Lower leg skin (tissue), 4 donors: ENCODE measurements at regions not wholly inside any gene's neighbourhood (a gene's known extent, or its start where the extent isn't known, plus 50 kb on each side); places are given as distances from the start of the nearest gene placed in this dataset.

Experiments
- DNase-seq, 2 donors: peaks; one replicate each; pipeline ENCODE4 v3.0.0-alpha.2; 2019; ENCODE audit warnings: low spot score in 2 of 2
- H3K4me3 ChIP-seq: fragments of 200-600 bp; sonication (generic); 2 replicates; pipeline ENCODE4 v1.5.1; 2017; ENCODE audit warnings: mild to moderate bottlenecking, low read depth; ENCODE audit not compliant: poor library complexity, severe bottlenecking
- POLR2A ChIP-seq, 2 donors: fragments of 450-650 bp; IDR thresholded peaks; one replicate each; pipeline ENCODE4 v1.6.1; 2016 to 2017; ENCODE audit warnings: antibody characterized with exemption in 2 of 2, mild to moderate bottlenecking in 1 of 2, moderate library complexity in 1 of 2
- WGBS, 2 donors: methylation state at CpG; one replicate each; pipeline ENCODE4 v1.1.5; 2018; 5-methylcytosine and 5-hydroxymethylcytosine counted together
- intact Hi-C: fragments of 100-400 bp; cut with DNase I; formaldehyde crosslinking; loops from one replicate; pipeline ENCODE4 v1.15.0; 2023; ENCODE audit warnings: low total_unique reads
- TF ChIP-seq, protein P1 (sequence below), 3 donors: fragments of 450-650 bp; IDR thresholded peaks; one replicate each; pipeline ENCODE4 v1.5.1; 2016; ENCODE audit warnings: antibody characterized with exemption in 3 of 3, mild to moderate bottlenecking in 3 of 3, moderate library complexity in 2 of 3

DNA sequence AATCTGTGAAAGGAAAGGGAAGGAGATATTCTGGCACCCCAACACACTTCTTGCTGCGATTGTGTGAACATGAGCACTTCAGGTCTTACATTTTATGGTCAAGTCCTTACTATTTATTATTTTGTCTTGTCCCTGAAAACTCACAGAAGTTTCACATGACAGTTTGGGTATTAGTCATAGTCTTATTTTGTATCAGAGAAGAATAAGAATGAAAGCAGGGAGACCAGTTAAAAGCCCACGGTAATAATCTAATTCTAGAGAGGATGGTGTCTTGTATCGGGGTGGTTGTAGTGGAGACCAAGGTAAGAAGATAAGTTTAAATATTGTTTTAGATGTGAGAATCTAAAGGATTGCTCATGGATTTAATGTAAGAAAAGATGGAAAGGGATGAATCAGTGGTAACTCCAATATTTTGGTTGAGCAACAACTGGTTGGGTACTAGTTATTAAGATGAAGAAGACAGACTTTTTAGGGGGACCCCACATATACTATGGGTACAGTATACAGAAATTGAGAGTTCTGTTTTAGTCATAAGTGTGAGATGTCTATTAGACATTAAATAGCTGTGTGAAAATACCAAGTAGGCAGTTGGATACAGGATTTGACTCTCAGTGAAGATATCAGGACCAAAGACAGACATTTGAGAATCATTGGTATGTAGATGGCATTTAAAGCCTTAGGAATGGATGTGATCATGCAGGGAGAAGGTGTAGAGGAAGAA, 227.6 kb downstream of the MFSD1 start:
- no peak overlapping the region for H3K4me3 ChIP-seq
- no peak for DNase-seq
- no peak for TF ChIP-seq POLR2A (IDR thresholded peaks at IDR 0.05)
- TF ChIP-seq, protein P1, sequence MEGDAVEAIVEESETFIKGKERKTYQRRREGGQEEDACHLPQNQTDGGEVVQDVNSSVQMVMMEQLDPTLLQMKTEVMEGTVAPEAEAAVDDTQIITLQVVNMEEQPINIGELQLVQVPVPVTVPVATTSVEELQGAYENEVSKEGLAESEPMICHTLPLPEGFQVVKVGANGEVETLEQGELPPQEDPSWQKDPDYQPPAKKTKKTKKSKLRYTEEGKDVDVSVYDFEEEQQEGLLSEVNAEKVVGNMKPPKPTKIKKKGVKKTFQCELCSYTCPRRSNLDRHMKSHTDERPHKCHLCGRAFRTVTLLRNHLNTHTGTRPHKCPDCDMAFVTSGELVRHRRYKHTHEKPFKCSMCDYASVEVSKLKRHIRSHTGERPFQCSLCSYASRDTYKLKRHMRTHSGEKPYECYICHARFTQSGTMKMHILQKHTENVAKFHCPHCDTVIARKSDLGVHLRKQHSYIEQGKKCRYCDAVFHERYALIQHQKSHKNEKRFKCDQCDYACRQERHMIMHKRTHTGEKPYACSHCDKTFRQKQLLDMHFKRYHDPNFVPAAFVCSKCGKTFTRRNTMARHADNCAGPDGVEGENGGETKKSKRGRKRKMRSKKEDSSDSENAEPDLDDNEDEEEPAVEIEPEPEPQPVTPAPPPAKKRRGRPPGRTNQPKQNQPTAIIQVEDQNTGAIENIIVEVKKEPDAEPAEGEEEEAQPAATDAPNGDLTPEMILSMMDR (IDR thresholded peaks at IDR 0.05) = no peak
- 85 to 86% methylated on average over 3 of the region's 3 CpGs for WGBS, 2 donors
- intact Hi-C loops = no loop called here

DNA sequence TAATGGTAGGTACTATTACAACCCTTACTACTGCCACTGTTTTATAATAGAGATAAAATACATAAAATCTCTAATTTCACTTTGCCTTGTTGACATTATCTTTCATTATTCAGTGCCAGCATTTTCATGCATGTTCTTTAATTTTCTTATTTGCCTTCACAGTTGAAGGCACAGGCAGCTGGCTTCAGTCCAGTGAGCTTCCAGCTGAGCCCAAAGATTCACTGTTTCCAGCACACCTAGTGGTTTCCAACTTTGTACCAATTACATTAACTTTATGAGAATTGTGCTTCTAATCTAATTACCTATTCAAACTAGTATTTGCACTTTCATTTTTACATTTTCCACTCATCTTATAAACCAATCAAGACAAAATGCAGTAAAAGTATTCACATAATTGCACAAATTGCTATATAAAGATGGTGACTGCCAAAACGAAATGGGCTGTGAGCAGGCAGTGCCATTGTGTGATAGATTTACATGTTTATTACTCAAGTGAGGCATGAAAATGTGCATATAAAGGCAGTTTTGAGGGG, 228.3 kb downstream of the MFSD1 start:
- no peak for TF ChIP-seq POLR2A (IDR thresholded peaks at IDR 0.05)
- TF ChIP-seq, protein P1 (IDR thresholded peaks at IDR 0.05) = no peak
- intact Hi-C loops = no loop called here
- 50 to 54% methylated on average over 1 of the region's 1 CpG for WGBS, 2 donors
- H3K4me3 ChIP-seq = no peak overlapping the region
- no peak for DNase-seq

DNA sequence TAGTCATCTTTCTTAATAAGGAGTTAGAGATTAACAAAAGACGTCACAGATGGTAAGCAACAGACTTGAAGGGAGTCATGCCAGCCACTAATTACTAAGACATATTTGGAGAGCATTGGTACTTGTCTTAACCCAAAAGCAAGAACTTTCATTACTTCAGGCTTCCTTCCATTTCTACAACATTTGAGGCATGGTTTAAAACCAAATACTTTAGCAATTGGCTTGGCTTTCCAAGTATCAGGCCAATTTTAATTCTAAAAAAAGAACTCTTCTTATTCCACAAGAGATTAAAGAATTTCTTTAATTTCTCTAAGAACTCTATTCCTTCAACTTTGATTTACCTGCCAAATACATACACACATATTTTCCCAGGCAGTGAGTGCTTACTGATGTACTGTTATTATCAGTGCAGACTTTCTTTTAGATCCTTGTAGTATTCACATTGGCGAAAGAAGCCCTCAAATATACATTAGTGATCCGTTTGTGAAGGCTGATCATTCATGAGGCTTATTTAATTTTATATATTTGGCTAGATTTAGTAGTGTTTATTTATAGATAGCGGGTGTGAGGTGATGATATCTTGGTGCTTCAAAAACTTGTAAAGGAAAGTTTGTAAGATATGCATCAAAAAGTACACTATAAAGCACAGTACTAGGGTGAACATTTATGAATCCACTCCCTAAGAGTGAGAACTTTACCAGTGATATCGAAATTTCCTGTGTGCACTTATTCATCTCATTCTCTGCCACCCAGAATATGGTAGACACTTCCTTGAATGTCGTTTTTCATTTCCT, 229.2 kb downstream of the MFSD1 start:
- DNase-seq = no peak
- 60 to 61% methylated on average over 6 of the region's 6 CpGs for WGBS, 2 donors
- H3K4me3 ChIP-seq = no peak overlapping the region
- intact Hi-C loops = no loop called here
- TF ChIP-seq POLR2A (IDR thresholded peaks at IDR 0.05) = no peak
- TF ChIP-seq, protein P1 (IDR thresholded peaks at IDR 0.05) = no peak

DNA sequence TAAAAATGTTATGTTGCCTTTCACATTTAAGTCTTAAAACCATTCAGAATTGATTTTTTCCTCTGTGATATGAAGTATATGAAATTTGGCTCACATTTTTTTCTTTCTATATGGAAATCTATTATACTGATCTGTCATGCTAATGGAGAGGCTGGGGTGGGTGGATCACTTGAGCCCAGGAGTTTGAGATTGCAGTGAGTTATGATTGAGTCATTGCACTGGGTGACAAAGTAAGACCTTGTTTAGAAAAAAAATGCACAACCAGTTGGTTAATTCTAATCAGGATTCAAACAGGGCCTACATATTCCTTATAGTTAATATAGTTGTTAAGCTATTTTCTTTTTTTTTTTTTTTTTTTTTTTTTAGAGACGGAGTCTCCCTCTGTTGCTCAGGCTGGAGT, 230.5 kb downstream of the MFSD1 start:
- TF ChIP-seq POLR2A (IDR thresholded peaks at IDR 0.05) = no peak
- TF ChIP-seq, protein P1 (IDR thresholded peaks at IDR 0.05) = no peak
- intact Hi-C loops = no loop called here
- H3K4me3 ChIP-seq = no peak overlapping the region
- WGBS, 2 donors = 92 to 100% methylated on average over 1 of the region's 1 CpG
- no peak for DNase-seq

DNA sequence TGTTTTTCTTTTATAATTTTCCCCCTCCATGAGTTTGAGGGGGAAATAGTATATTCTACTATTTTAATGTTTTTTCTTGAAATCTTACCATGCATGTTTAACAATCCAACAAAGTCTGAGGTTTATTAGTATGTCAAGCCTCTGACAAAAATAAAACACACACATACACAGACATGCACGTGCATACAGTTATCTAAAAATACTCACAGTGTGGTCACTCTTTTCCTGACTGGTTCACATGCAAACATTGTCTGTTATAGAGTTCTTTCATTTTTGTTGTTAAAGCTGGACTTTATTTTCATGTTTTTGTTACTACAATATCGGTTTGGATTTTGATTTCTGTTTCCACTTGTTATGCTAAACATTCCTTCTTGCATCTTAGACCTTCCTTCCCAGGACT, 236.6 kb downstream of the MFSD1 start:
- intact Hi-C loops = no loop called here
- TF ChIP-seq, protein P1 (IDR thresholded peaks at IDR 0.05) = no peak
- no peak for TF ChIP-seq POLR2A (IDR thresholded peaks at IDR 0.05)
- DNase-seq = no peak
- no peak overlapping the region for H3K4me3 ChIP-seq
- WGBS, 2 donors = 54 to 57% methylated on average over 2 of the region's 2 CpGs
